ENCODE measurements at regions not wholly inside any gene's neighbourhood (a gene's known extent, or its start where the extent isn't known, plus 50 kb on each side); places are given as distances from the start of the nearest gene placed in this dataset.

DNA sequence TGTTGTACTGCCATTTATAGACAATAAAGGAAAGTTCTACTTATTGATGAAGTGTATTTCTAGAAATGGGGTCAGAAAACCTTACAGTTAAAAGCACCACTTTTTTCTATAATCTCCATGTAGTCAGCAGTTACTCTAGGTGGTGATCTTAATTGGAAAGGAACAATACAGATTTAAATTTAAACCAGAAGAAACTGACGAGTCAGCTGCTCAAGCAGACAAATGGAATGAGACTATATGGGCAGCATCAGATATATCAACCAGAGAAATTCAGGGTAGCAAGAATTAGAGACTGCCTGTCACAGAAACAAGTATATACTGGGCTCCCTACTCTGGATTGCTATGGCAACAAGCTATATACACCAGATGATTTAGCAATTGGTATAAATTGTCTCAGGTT, 99.6 kb upstream of the SCG2 start:
- no peak for DNase-seq (ENCODE audit: low read depth in 2 of 2)

- DNase-seq (ENCODE audit: low read depth in 2 of 2): no peak
These were observed 98.1 kb upstream of the SCG2 start for GRCh38 chr2:223700221-223700620.

- DNase-seq (ENCODE audit: low read depth in 2 of 2): no peak
These were observed 95.9 kb upstream of the SCG2 start for GRCh38 chr2:223697892-223698645.

DNA sequence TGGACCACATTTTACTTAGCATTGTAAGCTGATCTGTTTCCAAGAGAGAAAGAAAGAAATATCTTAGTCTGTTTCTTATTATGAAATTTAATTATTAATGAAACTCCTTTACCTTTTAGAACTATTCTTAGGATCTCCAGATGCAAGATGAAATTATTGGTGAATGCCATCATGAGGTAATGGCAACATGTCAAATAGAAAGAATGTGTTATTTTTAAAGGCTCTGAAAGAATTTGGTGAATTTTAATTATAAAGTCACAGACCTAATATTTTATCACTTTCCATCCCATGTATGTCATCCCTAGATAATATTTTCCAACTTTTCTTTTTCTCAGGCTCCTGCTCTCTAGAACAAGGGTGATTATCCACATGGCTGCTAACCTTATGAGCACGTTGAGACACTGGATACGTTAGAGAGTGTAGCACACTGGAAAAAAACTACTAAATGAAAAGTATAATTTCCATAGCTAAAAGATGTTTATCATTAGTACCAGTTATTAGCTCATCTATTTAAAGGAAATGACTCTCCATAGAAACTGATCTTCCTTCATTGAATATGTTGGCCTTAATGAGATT, 95.2 kb upstream of the SCG2 start:
- no peak for DNase-seq (ENCODE audit: low read depth in 2 of 2)

DNA sequence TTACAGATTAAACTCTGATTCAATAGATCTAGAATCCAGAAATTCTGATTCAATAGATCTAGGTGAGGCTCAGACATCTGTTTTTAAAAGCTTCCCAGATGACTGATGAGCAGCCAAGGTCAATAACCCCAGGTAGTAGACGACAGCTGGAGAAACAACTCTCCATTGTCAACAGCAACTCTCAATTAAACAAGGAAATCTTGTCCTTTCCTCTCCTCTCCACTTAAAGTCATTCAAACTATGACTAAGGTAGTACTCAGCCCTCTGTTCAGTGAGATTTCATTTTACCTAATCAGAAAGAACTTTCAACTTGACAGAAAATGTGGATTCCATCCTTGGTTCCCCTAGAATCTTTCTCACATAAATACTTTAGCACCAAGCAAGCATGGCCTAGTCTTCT, 94.6 kb upstream of the SCG2 start:
- DNase-seq (ENCODE audit: low read depth in 2 of 2): no peak

DNA sequence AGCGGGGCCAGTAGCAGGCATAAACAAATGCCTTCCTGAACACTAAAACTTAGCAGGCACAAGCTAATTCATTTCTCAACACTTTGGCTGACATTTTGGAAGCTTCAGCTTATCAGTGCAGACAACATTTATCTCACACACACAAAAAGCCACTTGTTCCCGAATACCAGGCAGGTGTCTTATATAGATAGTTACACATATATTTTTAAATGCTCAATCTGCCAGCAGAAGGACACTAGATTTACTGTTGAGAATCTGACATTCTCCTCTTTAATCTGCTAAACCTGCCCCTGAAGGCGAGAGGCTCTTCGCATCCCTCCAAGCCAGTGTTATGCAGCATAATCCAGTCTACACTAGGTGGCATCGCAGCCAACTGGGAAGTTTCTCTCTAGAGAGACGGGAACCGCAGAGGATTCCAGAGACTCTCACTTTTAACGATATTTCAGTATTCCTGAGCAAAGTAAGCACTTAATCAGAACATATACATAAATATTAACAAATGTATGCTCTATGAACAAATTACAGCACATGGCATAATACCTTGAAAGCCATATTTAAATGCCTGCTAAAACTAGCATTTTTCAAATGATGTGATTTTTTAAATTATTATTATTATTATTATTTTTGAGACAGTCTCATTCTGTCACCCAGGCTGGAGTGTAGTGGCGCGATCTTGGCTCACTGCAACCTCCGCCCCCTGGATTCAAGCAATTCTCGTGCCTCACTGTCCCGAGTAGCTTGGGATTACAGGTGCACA, 90.2 kb upstream of the SCG2 start:
- DNase-seq (ENCODE audit: low read depth in 2 of 2): peak in 1 of 2 experiments; percentile 39

DNA sequence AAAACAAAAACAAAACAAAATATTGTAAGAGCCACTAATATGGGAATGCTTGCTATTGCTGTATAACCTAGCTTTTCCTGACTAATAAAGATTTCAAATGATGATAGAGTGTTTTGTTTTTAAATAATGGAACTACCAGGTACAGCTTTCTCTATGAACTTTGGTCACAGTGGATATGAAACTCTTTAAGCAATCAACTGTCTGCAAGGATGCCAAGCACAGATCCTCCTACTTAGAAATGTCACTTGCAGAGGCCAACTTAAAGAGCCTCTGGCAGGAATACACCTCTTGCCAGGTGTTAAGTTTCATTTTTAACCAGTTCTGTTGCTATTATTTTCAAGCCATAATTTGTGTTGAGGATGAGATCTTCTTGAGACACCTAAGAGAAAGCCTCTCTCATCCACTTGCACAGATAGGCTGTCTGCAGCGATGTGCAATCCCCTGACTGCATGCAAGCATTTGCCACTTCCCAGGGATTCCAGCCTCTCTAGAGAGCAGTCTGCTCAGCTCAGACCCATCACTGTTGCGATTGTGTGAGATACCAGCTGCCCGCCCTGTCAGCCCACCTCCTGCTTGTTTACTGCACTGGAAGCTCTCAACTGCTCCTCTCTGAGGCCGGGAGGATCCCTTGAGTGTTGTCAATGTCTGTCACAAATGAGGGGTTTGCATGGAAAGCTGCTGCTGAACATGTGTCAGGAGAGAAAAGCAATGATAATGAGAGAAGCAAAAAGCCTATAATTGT, 86.1 kb upstream of the SCG2 start:
- no peak for DNase-seq (ENCODE audit: low read depth in 2 of 2)

- DNase-seq (ENCODE audit: low read depth in 2 of 2): no peak
These were observed 79.0 kb upstream of the SCG2 start for GRCh38 chr2:223681125-223681524.

GRCh38 chr2:223674998-223675609, 72.9 kb upstream of the SCG2 start:
- DNase-seq (ENCODE audit: low read depth in 2 of 2): no peak

DNA sequence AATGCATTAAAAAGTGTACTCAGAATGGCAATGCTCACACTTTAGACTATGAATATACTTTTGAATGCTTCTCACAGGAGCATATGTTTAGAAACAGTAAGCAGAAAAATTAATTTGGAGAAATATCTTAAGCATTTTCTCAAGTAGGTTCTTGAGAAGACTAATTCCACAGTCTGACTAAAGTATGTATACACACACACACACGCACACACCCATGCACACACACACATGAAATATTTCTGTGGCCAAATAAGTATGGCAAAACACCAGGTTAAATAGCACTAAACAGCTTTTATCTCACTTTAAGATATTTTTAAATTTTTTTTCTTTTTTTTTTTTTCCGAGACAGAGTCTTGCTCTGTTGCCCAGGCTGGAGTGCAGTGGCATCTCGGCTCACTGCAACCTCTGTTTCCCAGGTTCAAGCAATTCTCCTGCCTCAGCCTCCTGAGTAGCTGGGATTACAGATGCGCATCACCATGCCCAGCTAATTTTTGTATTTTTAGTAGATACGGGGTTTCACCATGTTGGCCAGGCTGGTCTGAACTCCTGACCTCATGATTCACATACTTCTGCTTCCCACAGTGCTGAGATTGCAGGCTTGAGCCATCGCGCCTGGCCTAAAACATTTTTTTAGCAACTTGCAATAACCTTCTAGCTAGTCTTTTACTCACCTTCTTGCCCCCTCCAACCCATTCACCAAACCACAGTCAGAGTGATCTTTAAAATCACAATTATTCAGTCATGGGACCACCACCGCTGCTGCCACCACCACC, 67.5 kb upstream of the SCG2 start:
- no peak for DNase-seq (ENCODE audit: low read depth in 2 of 2)

DNA sequence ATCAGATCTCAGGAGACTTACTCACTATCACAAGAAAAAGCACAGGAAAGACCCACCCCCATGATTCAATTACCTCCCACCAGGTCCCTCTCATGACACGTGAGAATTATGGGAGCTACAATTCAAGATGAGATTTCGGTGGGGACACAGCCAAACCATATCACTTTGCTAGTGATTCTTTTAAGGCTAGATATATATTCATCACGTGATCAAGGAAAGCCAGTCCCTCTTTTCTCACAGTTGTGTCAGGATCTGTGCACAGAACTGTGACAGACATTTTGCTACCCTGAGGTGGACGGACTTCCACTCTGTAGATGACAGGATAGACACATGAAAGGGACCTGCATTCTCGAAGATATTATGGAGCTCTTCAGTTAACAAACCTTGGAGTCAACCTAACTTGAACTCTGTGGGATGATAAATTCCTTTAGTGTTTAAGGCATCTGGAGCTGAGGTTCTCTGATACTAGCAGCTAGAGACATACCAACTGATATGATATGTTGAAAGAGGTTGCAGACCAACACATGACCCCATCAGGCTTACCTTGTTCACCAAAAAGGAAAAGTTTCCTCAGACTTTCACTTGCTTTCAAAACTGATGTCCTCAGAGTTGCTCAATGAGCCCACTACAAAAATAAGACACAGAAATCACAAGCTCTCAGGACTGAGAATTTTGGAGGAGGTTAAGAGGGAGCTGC, 66.3 kb upstream of the SCG2 start:
- DNase-seq (ENCODE audit: low read depth in 2 of 2): no peak

DNA sequence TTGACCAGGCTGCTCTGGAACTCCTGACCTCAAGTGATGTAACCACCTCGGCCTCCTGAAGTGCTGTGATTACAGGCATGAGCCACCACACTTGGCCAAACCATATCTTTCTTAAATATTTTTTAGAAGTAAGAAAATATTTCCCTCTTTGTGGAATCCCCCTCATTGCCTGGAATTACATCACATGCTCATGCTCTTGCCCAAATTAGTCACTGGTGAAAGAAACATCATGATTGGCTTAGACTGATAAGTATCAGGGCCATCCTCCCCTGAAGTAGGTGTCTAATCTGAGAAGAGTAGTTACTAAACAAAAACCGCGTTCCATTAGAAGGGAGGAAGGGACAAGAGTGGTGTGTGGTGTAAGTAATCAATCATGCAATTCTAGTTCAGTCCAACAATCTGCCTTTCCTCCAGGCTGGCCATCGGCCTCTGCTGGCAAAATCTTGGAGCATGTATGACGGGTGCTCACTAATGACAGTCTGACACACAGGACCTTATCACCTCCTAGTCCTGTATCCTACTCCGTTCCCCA, 52.3 kb upstream of the SCG2 start:
- no peak for DNase-seq (ENCODE audit: low read depth in 2 of 2)

DNA sequence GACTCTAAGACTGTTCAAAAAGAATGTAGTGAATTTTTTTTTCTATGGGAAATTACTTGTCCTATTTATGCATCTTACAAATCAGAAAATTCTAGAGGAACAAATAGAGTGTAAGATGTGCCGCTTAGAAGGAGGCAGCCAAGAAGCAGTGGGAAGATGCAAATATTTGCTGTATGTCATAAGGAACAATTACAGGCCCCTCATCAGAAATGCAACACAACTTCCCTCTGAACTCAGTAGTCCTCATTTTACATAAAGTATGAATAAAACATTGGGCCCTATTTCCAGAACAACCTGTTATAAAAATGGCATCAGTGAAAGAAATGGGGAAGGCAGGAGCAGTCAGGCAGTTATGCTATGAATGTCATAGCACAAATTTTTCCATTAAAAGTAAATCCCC, 50.7 kb upstream of the SCG2 start:
- no peak for DNase-seq (ENCODE audit: low read depth in 2 of 2)

GRCh38 chr2:223652122-223652521, 50.0 kb upstream of the SCG2 start:
- no peak for DNase-seq (ENCODE audit: low read depth in 2 of 2)
